ENCODE measurements at regions not wholly inside any gene's neighbourhood (a gene's known extent, or its start where the extent isn't known, plus 50 kb on each side); places are given as distances from the start of the nearest gene placed in this dataset.

DNA sequence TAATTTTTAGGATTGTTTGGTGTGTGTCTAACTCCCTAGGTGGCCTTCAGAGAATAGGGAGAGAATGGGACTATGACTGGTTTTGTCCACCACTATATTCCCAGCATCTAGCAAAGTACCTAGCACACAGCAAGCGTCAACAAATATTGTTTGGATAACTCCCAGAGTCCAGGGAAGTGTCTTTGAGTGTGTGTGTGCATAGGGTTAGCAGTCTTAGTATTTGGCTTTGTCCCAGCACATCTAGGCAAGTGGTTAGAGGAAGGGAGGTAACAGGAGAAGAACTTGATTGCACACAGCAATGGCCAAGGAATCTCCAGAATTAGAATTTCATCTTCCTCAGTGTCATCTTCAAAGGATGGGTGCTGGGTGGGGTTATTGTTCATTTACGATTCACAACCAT, 385.4 kb upstream of the CDH5 start:
- Histone ChIP-seq H3K4me3 (ENCODE audit: low read length) (no peak overlapping the region), H3K9me3 (ENCODE audit: control insufficient read depth, insufficient read depth, low read length) (no peaks in the 10 kb centered on the region), H3K36me3 (ENCODE audit: control insufficient read depth, insufficient read depth, low read length) (no peaks in the 10 kb centered on the region), H3K4me1 (ENCODE audit: control insufficient read depth, insufficient read depth, low read length) (no peaks in the 10 kb centered on the region), H3K27ac (ENCODE audit: low read length) (no peak overlapping the region), H3K27me3 (ENCODE audit: control insufficient read depth, insufficient read depth, low read length) (no peaks in the 10 kb centered on the region)
- DNase-seq (ENCODE audit: low read depth, low spot score) = no peak
- WGBS (ENCODE audit: insufficient coverage, insufficient read length) = no CpG with 5 or more reads among the region's 2 CpGs

DNA sequence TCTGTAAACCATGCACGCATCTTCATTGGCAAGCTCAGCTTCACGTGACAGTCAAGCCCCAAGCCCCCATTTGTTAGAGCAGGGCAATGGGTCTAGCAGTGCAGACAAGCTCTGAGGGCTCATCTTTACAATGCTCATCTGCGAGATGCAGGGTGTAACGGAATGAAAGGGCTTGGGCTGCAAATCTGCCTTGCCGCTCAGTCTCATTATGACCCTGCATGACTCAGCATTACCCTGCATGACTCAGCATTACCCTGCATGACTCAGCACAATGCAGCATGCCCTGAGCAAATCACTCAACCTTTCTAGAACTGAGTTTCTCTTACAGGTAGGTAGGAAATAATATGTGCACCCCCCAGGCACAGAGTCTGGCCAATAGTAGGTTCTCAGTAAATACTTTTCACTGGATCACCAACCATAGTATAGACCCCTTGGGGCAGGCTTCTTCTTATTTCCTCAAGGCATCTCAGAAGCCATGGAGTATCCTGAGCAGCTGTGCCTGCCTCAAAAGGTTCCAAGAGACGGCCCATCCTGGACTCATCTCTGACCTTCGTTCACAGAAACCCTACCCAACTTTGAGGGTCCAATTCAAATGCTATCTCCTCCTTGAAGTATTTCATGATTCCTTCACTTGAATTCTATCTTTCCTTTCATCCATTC, 391.3 kb upstream of the CDH5 start:
- no peaks in the 10 kb centered on the region for H3K9me3 ChIP-seq (ENCODE audit: control insufficient read depth, insufficient read depth, low read length)
- DNase-seq (ENCODE audit: low read depth, low spot score) = no peak
- H3K4me1 ChIP-seq (ENCODE audit: control insufficient read depth, insufficient read depth, low read length) = no peaks in the 10 kb centered on the region
- no peak overlapping the region for H3K4me3 ChIP-seq (ENCODE audit: low read length)
- H3K27me3 ChIP-seq (ENCODE audit: control insufficient read depth, insufficient read depth, low read length) = no peaks in the 10 kb centered on the region
- no CpG with 5 or more reads among the region's 7 CpGs for WGBS (ENCODE audit: insufficient coverage, insufficient read length)
- no peak overlapping the region for H3K27ac ChIP-seq (ENCODE audit: low read length)
- no peaks in the 10 kb centered on the region for H3K36me3 ChIP-seq (ENCODE audit: control insufficient read depth, insufficient read depth, low read length)

DNA sequence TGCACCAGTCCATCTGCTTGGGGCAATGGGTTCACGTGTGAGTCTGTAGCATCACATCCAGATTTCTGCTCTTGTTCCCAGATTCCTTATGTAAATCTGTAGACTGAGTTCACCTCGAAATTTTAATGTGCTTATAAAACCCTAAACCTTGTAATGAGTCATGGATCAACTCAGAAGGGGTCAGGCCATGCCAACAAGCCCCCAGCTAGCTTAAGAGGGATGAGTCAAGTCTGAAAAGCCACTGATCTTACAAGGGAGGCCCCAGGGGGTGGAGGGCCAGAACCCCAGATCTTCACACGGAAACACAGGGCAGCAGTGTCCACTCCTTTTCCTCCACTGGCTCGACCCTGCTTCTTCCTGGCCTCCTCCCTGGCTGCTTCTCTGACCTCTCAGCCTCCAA, 399.1 kb upstream of the CDH5 start:
- DNase-seq (ENCODE audit: low read depth, low spot score) = no peak
- H3K9me3 ChIP-seq (ENCODE audit: control insufficient read depth, insufficient read depth, low read length) = no peaks in the 10 kb centered on the region
- WGBS (ENCODE audit: insufficient coverage, insufficient read length) = no CpG with 5 or more reads among the region's 4 CpGs
- H3K36me3 ChIP-seq (ENCODE audit: control insufficient read depth, insufficient read depth, low read length) = no peaks in the 10 kb centered on the region
- H3K27me3 ChIP-seq (ENCODE audit: control insufficient read depth, insufficient read depth, low read length) = no peaks in the 10 kb centered on the region
- no peaks in the 10 kb centered on the region for H3K4me1 ChIP-seq (ENCODE audit: control insufficient read depth, insufficient read depth, low read length)
- no peak overlapping the region for H3K4me3 ChIP-seq (ENCODE audit: low read length)
- H3K27ac ChIP-seq (ENCODE audit: low read length) = no peak overlapping the region

DNA sequence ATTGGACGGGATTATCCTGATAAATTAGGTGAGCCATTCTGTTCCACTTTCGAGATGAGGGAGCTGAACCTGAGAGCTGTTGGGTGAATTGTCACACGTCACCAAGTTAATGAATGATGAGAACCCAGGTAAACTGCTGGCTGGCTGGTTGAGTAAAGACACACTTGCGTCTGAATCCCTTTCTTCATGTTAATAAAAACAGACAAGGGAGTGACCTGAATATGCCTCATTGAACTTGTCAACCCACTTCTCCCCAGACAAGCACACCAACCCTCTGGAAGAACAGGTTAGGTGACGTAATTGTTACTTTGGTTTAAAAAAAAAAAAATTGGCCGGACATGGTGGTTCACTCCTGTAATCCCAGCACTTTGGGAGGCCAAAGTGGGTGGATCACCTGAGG, 400.9 kb upstream of the CDH5 start:
- no peak overlapping the region for H3K4me3 ChIP-seq (ENCODE audit: low read length)
- no peak for DNase-seq (ENCODE audit: low read depth, low spot score)
- no peaks in the 10 kb centered on the region for H3K27me3 ChIP-seq (ENCODE audit: control insufficient read depth, insufficient read depth, low read length)
- no peaks in the 10 kb centered on the region for H3K9me3 ChIP-seq (ENCODE audit: control insufficient read depth, insufficient read depth, low read length)
- no peak overlapping the region for H3K27ac ChIP-seq (ENCODE audit: low read length)
- H3K4me1 ChIP-seq (ENCODE audit: control insufficient read depth, insufficient read depth, low read length) = no peaks in the 10 kb centered on the region
- no peaks in the 10 kb centered on the region for H3K36me3 ChIP-seq (ENCODE audit: control insufficient read depth, insufficient read depth, low read length)
- WGBS (ENCODE audit: insufficient coverage, insufficient read length) = no CpG with 5 or more reads among the region's 6 CpGs

DNA sequence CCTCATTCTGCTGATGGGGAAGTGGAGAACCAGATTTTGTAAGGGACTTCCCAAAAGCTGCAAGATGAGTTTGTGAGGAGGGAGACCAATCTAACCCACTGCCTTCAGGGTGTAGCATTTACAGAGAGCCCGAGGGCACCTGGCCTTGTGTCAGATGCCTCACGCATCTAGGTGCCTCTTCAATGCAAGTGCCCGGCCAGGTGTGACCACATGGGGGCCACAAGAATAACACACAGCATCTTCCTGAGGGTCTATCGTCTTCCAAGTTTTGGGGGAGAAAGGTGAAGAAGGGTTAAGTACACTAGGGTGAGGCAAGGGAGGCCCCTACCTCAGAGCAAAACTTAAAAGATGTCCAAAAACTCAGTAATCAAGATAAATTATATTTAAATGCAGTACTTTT, 401.7 kb upstream of the CDH5 start:
- no CpG with 5 or more reads among the region's 4 CpGs for WGBS (ENCODE audit: insufficient coverage, insufficient read length)
- no peaks in the 10 kb centered on the region for H3K36me3 ChIP-seq (ENCODE audit: control insufficient read depth, insufficient read depth, low read length)
- H3K9me3 ChIP-seq (ENCODE audit: control insufficient read depth, insufficient read depth, low read length) = no peaks in the 10 kb centered on the region
- no peak overlapping the region for H3K4me3 ChIP-seq (ENCODE audit: low read length)
- no peak for DNase-seq (ENCODE audit: low read depth, low spot score)
- no peak overlapping the region for H3K27ac ChIP-seq (ENCODE audit: low read length)
- H3K27me3 ChIP-seq (ENCODE audit: control insufficient read depth, insufficient read depth, low read length) = no peaks in the 10 kb centered on the region
- no peaks in the 10 kb centered on the region for H3K4me1 ChIP-seq (ENCODE audit: control insufficient read depth, insufficient read depth, low read length)

DNA sequence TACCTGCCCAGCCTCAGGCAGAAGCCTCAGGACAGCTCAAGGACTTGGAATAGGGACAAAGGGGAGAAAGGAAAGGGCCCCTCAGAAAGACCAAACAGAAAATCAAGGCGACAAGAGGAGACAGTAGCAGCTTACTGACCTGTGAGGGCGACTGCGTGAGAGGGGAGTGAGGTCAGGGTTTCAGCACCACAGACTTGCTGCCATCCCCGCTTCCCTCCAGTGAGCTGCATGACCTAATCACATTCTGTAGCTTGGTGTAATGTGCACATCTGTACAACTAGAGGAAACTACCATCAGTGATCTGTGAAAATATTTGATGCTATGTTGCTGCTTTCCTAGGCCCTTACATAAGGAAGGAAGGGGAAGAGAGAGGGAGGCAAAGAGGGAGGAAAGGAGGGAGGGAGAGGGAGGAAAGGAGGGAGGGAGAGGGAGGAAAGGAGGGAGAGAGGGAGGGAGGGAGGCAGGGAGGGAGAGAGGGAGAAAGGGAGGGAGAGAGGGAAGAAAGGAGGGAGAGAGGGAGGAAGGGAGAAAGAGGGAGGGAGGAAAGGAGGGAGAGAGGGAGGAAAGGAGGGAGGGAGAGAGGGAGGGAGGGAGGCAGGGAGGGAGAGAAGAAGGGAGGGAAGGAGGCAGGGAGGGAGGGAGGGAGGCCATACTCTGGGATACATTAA, 404.9 kb upstream of the CDH5 start:
- Histone ChIP-seq H3K4me3 (ENCODE audit: low read length) (no peak overlapping the region), H3K4me1 (ENCODE audit: control insufficient read depth, insufficient read depth, low read length) (no peaks in the 10 kb centered on the region), H3K27me3 (ENCODE audit: control insufficient read depth, insufficient read depth, low read length) (no peaks in the 10 kb centered on the region), H3K9me3 (ENCODE audit: control insufficient read depth, insufficient read depth, low read length) (no peaks in the 10 kb centered on the region), H3K27ac (ENCODE audit: low read length) (no peak overlapping the region), H3K36me3 (ENCODE audit: control insufficient read depth, insufficient read depth, low read length) (no peaks in the 10 kb centered on the region)
- DNase-seq (ENCODE audit: low read depth, low spot score) = no peak
- no CpG with 5 or more reads among the region's 4 CpGs for WGBS (ENCODE audit: insufficient coverage, insufficient read length)

DNA sequence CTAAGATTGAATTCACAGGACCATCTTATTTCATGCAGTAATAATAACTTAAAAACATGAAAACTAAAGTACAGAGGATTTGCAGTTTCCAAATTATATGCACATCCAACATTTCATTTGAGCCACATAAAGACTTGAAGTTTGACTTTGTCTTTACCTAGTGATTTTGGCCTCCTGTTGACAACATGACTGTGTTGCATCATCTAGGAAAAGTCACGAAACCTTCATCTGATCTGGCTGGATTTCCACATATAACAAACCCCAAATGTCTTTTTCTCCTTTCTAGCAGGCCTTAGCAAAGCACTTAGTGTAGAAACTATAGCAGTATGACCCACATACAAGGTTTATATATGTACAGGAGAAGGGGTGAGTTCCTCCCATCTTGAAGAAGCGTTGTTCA, 406.5 kb upstream of the CDH5 start:
- no peaks in the 10 kb centered on the region for H3K36me3 ChIP-seq (ENCODE audit: control insufficient read depth, insufficient read depth, low read length)
- H3K27ac ChIP-seq (ENCODE audit: low read length) = no peak overlapping the region
- H3K27me3 ChIP-seq (ENCODE audit: control insufficient read depth, insufficient read depth, low read length) = no peaks in the 10 kb centered on the region
- DNase-seq (ENCODE audit: low read depth, low spot score) = no peak
- no peaks in the 10 kb centered on the region for H3K9me3 ChIP-seq (ENCODE audit: control insufficient read depth, insufficient read depth, low read length)
- no peak overlapping the region for H3K4me3 ChIP-seq (ENCODE audit: low read length)
- WGBS (ENCODE audit: insufficient coverage, insufficient read length) = no CpG with 5 or more reads among the region's 2 CpGs
- no peaks in the 10 kb centered on the region for H3K4me1 ChIP-seq (ENCODE audit: control insufficient read depth, insufficient read depth, low read length)

DNA sequence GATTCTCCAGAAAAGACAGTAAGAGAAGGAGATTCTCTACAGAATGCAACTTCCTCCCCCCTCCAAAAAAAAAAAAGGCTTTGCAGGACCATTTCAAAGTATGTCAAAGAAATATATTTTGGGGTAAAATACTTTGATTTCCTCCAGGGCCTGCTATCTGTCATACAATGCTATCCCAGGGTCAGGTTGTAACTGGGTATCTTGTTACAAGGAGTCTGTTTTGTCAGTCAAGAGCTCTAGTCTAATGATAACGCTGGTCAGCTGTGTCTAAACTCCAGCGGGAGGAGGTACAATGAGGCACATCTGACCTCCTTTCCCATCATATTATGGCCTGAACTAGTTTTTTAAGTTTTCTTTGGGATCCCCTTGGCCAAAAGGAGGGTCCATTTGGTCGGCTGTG, 408.4 kb upstream of the CDH5 start:
- Histone ChIP-seq H3K36me3 (ENCODE audit: control insufficient read depth, insufficient read depth, low read length) (no peaks in the 10 kb centered on the region), H3K27me3 (ENCODE audit: control insufficient read depth, insufficient read depth, low read length) (no peaks in the 10 kb centered on the region), H3K9me3 (ENCODE audit: control insufficient read depth, insufficient read depth, low read length) (no peaks in the 10 kb centered on the region), H3K4me3 (ENCODE audit: low read length) (no peak overlapping the region), H3K27ac (ENCODE audit: low read length) (no peak overlapping the region), H3K4me1 (ENCODE audit: control insufficient read depth, insufficient read depth, low read length) (no peaks in the 10 kb centered on the region)
- DNase-seq (ENCODE audit: low read depth, low spot score) = no peak
- no CpG with 5 or more reads among the region's 3 CpGs for WGBS (ENCODE audit: insufficient coverage, insufficient read length)

DNA sequence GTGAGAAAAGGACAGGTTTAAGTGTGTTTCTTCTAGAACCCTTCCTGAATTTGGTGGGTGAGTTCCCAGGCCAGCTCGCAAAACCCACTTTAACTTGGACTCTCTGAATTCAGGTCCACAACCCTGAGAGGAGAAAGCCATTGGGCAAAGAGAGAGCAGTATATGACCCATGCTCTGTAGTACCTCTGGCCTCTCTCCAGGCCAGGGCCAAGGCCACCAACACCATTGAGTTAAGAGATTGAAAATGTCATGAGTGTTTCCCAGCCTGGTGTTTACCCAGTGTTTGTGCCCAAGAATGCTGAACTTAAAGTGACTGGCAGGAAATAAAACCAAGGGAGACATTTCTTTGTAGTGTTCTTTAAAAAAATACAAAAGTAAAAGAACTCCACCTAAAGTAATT, 410.4 kb upstream of the CDH5 start:
- Histone ChIP-seq H3K27me3 (ENCODE audit: control insufficient read depth, insufficient read depth, low read length) (no peaks in the 10 kb centered on the region), H3K9me3 (ENCODE audit: control insufficient read depth, insufficient read depth, low read length) (no peaks in the 10 kb centered on the region), H3K4me3 (ENCODE audit: low read length) (no peak overlapping the region), H3K4me1 (ENCODE audit: control insufficient read depth, insufficient read depth, low read length) (no peaks in the 10 kb centered on the region), H3K27ac (ENCODE audit: low read length) (no peak overlapping the region), H3K36me3 (ENCODE audit: control insufficient read depth, insufficient read depth, low read length) (no peaks in the 10 kb centered on the region)
- DNase-seq (ENCODE audit: low read depth, low spot score) = no peak
- no CpG with 5 or more reads among the region's 1 CpG for WGBS (ENCODE audit: insufficient coverage, insufficient read length)

DNA sequence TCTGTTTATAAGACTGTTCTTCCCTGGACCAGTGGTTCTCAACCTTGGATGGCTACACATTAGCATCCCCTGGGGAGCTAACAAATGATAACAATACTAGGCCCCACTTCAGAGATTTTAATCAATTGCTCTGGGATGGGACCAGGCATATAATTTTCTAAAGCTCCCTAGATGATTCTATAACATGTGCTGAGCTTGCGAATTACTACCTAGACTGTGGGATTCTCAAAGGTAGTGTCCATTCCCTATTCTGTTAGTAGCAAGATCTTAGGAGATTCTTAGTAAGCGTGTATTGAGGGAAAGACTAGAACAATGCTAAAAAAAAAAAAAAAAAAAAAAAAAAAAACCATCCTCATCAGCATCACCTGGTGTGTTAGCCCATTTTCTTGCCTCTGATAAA, 412.0 kb upstream of the CDH5 start:
- WGBS (ENCODE audit: insufficient coverage, insufficient read length) = no CpG with 5 or more reads among the region's 2 CpGs

DNA sequence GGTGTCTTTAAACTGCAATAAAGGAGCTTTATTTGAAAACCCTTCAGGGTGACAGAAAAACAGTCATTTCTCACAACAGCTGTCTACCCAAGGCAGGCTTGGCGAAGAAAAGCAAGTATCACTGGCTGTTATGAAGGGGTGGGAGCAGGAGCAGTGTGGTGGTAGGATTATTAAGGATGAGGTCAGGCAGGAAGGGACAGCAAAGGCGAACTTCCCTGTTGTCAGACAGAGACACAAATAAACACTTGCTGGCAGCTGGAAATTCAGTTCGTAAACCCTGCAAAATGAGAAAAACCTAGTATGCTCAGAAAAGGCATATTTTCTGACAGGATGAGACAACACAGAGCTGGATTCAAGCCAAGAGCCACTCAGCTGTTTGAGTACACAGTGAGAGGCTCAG, 416.3 kb upstream of the CDH5 start:
- WGBS (ENCODE audit: insufficient coverage, insufficient read length) = no CpG with 5 or more reads among the region's 3 CpGs
- Histone ChIP-seq H3K36me3 (ENCODE audit: control insufficient read depth, insufficient read depth, low read length) (no peaks in the 10 kb centered on the region), H3K9me3 (ENCODE audit: control insufficient read depth, insufficient read depth, low read length) (no peaks in the 10 kb centered on the region), H3K4me3 (ENCODE audit: low read length) (no peak overlapping the region), H3K27me3 (ENCODE audit: control insufficient read depth, insufficient read depth, low read length) (no peaks in the 10 kb centered on the region), H3K4me1 (ENCODE audit: control insufficient read depth, insufficient read depth, low read length) (no peaks in the 10 kb centered on the region), H3K27ac (ENCODE audit: low read length) (no peak overlapping the region)
- DNase-seq (ENCODE audit: low read depth, low spot score) = no peak

More for the DNA sequence above, 412.0 kb upstream of the CDH5 start:
- Histone ChIP-seq H3K9me3 (ENCODE audit: control insufficient read depth, insufficient read depth, low read length) (no peaks in the 10 kb centered on the region), H3K27me3 (ENCODE audit: control insufficient read depth, insufficient read depth, low read length) (no peaks in the 10 kb centered on the region), H3K4me3 (ENCODE audit: low read length) (no peak overlapping the region), H3K36me3 (ENCODE audit: control insufficient read depth, insufficient read depth, low read length) (no peaks in the 10 kb centered on the region), H3K27ac (ENCODE audit: low read length) (no peak overlapping the region), H3K4me1 (ENCODE audit: control insufficient read depth, insufficient read depth, low read length) (no peaks in the 10 kb centered on the region)
- no peak for DNase-seq (ENCODE audit: low read depth, low spot score)
